ENCODE measurements at regions not wholly inside any gene's neighbourhood (a gene's known extent, or its start where the extent isn't known, plus 50 kb on each side); places are given as distances from the start of the nearest gene placed in this dataset.
"Not testable (repeated sequence)": the region's sequence is repeated elsewhere in the genome, so short reads cannot be mapped to it uniquely, and the experiment has no call there.

DNA sequence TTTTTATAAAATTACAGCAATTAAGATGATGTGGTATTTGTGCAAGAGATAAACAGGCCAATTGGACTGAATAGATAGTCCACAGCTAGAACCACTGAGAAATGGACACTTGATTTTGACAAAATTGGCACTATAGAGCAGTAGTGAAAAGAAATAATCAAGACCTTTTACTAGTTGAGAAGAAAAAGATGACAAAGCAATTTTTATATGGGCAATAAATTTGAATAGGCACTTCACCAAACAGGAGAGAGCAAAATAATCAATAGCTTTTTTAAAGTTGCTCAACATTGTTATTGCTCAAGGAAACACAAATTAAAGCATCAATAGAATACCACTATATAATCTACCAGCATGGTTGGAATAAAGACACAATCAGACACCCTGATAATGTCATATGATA lies 193.5 kb upstream of the FTMT start:
- no peak for DNase-seq (ENCODE audit: low spot score)

DNA sequence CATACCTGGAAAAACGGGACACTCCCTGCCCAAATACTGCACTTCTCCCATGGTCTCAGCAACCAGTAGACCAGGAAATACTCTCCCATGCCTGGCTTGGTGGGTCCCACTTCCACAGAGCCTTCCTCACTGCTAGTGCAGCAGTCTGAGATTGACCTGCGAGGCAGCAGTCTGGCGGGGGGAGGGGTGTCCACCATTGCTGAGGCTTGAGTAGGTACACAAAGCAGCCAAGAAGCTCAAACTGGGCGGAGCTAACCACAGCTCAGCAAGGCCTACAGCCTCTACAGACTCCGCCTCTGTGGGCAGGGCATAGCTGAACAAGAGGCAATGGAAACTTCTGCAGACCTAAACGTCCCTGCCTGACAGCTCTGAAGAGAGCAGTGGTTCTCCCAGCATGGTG lies 191.5 kb upstream of the FTMT start:
- no peak for DNase-seq (ENCODE audit: low spot score)

DNA sequence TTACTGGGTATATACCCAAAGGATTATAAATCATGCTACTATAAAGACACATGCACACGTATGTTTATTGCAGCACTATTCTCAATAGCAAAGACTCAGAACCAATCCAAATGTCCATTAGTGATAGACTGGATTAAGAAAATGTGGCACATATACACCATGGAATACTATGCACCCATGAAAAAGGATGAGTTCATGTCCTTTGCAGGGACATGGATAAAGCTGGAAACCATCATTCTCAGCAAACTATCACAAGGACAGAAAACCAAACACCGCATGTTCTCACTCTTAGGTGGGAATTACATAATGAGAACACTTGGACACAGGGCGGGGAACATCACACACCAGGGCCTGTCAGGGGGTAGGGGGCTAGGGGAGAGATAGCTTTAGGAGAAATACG lies 186.1 kb upstream of the FTMT start:
- DNase-seq (ENCODE audit: low spot score), result not testable (repeated sequence)

DNA sequence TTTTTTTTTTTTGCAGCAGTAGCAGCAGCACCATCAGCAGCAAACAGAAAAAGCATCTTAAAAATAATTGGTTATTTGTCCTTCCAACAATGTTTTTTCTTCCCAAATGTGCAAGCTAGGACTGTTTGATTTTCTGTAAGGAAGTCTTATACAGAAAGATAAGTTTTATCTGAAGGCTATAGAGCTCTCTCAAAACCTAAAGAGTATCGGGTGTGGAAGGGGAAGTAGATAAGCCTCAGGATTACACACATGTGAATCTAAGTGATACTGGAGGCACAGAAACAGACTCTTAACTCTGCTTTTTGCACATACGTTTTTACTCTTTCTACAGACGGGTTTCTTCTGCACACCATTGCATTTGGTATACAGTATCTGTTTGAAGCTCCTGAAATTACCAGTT lies 184.4 kb upstream of the FTMT start:
- no peak for DNase-seq (ENCODE audit: low spot score)

DNA sequence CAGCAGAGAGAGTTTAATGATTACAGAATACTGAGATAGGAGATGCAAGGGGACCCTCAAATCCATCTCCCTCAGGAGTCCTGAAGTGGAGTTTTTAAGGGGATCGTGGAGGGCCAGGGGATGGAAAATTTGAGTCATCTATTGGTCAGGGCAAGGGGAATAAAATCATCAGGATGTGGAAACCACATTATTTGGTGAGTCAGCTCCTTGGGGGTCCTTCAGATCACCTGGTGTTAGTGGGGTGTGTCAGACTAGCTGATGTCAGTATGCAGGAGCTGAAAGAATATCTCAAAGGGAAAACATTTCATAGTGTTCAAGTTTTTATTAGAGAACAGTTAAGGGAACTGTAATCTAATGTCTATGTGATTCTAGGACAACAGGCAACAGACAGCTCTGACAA lies 183.0 kb upstream of the FTMT start:
- DNase-seq (ENCODE audit: low spot score), result no peak

DNA sequence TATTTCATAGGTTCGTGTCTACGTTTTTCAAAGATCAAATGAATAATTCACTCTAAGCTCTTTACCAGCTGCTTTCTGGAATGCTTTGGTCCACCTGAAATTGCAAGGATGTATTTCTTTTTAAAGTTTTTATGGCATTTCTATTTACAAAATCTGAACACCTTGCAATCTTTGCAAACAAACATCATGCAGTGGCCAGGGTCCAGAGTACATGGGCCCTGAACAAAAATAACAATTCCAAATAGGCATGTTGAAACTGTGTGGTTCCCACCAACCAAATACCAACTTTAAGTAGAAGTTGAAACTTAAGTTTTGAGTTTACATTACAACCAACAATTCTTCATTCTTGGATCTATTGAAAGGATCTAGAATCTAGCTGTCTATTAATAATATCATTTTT lies 180.1 kb upstream of the FTMT start:
- no peak for DNase-seq (ENCODE audit: low spot score)

DNA sequence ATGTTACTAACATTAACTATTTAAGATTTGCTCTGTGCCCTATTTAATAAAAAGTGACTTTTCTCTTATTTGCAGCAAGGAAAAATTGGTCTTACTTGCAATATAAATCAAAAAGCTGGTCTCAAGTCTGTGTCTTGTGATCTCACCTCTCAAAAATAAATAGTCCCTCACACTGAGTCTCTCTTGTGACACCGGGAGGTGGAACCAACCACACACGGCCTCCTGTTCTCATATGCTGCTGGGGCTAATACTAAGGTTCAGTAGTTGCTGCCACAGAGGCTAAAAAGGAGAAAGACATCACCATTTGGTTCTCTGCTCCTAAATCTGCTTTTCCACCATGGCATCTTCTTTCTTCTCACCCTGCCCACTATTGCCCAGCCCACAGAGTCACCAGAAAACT lies 175.8 kb upstream of the FTMT start:
- no peak for DNase-seq (ENCODE audit: low spot score)

DNA sequence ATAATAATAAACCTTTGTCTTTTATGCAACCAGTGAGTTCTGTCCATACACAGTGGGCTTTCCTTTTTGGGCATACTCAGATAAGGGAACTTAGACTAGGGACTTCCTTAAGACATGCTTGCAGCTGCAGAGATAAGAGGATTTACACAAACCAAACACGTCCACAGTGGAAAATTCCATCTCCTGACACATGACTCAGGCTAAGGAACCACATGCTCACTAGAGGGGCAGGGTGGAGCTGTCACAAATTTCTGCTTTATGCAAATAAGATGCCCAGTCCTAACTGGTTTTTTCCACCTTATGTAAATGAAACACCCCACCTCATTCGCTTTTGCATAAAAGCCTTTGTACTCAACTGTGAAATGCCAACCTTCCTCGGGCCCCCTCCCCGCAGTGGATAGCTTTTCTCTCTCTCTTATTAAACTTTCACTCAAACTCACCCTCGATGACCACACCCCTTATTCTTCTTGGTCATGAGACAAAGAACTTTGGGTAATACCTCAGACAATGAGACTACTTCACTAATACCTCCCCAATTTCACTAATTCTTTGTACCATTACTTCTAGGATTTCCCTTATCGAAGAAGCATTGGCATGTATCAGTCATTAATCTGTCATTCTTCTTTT lies 170.3 kb upstream of the FTMT start:
- no peak for DNase-seq (ENCODE audit: low spot score)

DNA sequence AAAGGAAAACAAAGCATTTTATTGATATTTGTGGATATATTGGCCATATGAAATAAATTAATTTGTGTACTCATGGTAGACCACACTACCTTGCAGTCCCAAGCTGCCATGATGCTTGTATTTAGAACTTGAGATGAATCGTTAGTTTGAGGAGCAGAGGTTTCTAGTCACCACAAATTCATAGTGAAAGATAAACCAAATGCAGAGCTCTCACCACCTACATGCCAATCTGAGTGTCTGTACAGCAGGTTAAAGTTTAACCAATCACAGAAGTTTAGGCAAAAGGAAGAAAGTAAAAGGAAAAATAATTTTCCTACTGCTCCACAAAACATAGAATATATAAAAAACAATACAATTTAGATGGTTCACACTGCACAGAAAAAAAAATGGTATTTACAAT lies 163.6 kb upstream of the FTMT start:
- no peak for DNase-seq (ENCODE audit: low spot score)

DNA sequence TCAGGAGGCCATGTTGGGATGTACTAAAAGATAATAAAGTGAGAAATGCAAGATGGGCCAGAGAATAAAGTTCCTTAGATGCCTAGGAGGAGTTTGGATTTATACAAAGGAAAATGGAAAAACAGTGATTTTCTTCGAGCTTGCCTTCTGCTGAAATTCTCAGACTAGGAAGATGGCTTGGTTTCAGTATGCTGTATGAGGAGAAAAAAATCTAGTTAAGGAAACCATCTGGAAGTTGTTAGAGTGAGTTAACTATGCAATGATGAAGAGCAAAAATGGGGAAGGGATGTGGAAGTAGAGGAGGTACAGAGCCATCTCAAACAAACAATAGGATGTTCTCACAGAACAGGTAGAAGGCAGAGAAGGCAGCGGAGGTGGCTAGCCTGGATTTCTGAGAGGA lies 162.9 kb upstream of the FTMT start:
- DNase-seq (ENCODE audit: low spot score), result no peak

DNA sequence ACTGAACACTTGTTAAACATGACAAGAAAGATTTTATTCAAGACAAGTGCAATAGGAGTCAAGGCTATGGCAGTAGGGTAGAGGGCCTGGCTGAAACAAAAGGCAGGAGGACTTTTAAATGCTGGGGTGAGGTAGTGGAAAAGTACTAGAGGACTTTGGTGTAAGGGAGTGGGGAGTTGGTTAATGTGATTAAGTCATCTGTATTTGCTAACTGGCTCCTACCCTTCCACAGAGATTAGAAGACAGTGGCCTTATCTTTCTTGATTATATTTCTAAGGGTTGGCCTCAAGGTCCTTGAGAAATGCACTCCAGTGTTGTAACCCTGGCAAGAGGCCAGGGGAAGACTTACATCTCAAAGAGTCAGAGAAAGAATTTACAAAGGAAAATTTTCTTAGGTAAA lies 160.2 kb upstream of the FTMT start:
- peak; percentile 13 for DNase-seq (ENCODE audit: low spot score)

DNA sequence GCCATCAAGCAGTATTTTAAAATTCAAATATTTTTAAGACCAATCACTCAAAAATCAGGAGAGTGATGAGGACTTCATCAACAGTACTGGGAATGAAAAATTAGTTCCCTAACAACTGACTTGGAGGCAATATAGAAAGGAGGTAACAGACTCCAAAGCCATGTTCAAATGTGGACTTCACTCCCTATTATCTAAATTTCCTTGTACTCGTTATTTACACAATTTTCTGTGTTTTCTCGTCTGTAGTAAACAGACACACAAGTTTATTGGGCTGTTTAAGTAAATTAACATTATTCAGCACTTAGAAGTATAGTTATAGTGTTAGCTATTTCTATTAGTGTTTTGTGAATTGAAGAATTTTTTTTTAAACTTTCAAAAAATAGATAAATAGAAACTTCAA lies 159.5 kb upstream of the FTMT start:
- no peak for DNase-seq (ENCODE audit: low spot score)

DNA sequence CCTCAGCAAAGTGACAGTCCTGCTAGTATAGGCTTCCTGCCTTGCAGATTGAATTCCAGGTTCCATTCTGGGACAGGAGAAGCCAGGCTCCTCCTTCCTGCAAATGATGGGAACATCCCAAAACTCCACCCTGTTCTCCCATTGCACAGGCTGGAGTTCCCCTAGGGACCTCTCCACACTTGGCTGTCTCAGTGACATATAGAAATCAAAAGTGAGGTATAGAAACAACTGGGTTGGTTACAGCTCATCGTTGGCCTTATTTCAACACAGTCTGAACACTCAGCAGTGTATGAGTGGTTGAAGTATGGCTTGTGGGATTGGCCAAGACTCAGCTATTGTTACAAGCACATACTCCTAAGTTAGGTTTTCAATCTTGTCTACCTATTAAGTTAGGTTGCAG lies 157.8 kb upstream of the FTMT start:
- DNase-seq (ENCODE audit: low spot score), result no peak

DNA sequence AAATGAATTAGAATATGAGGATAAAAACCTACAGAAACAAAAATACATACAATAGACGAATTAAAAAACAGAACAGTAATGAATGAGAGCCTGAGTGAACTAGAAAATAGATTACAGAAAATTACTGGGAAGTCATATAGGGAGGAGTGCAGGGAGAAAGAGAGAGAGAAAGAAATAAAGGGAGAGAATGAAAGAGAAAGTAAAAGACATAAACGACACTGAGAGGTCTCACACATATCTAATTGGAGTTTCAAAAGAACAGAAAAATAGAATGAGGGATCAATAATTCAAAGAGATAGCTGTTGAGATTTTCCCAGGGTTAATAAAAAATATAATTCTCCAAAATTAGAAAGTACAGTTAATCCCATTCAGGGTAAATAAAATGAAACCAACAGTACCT lies 156.4 kb upstream of the FTMT start:
- DNase-seq (ENCODE audit: low spot score), result no peak

DNA sequence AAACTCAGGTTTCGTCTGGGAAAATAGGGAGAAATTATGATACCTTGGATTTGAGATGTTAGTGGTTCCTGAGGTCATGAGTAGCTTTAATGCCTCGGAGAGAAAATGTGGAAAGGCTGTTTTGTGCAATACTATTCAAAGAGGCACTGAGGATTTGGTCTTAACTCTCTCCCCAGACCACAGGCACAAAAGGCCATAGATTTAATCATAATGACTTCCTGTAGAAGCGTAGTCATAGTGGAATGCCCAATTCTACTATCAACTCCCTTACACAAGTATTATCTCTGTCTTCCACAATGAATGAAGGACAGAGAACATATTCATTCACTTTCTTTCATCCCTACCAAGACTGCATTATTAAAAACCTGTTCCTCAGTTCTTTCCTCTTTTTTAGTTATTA lies 153.0 kb upstream of the FTMT start:
- DNase-seq (ENCODE audit: low spot score), result no peak

DNA sequence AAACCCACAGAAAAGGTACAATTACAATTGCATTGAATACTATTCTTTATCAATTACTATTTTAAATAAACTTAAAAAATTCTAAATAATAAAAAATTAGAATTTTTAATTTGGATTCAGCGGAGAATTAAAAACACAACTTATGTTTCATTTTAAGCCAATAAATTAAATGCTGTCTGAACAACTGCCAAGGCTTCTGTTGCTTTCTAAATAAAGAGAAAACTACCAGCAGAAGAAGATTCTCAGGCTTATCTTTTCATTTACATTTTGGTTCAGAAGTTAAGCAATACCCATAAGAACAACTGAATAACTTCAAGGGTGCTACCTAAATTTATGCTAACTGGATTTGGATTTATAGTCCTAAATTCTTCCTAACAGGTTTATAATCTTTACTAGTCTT lies 150.0 kb upstream of the FTMT start:
- DNase-seq (ENCODE audit: low spot score), result no peak

DNA sequence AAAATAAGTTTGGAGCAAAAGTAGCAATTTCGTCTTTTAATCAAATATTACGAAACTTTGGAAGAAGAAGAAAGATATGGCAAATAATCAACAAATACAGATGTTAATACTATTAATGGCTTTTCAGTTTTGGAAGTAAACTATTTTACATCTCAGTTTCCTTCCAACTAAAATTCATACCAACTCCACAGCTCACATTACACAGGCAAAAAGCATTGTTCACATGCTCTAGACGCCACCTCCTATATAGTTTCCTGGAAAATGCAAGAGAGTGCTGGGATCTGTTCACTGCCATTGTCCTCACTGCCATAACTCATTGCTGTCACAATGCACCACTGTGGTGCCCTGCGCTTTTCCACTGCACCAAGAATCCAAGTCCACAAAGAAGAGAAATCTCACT lies 149.0 kb upstream of the FTMT start:
- DNase-seq (ENCODE audit: low spot score), result no peak

DNA sequence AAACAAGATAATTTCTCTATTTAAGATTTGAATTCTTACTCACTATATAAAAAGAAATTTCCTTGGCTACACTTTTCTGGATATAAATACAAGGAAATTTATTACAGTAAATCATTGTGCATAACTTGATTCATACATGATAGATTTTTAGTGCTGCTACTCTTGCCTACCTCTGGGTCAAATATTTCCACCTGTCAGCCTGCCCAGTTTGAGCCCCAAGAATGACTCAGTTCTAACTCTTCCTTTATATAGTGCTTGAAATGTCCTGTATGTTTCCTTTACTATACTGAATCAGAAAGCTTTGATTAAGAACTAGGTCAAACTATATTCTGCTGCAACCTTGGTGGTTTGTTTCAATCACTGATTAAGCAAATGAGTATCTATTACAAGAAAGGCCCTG lies 147.4 kb upstream of the FTMT start:
- no peak for DNase-seq (ENCODE audit: low spot score)

DNA sequence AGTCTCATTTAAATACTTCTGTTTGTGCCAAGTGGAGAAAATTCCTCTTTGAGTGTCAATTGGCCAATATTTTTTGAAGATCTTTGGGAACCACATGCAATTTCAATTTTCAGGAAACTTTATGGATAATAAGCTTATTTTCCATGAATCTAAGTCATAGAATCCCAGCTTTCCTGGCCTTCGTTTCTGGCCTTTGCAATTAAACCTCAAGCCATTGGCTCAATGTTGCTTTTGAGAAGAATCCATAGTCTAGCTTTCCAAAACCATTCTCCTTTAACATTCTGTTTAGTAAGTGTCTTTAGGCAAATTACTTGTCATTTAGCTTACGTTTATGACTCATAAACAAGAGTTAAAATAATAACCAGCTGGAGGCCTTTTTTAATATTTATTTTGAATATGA lies 145.0 kb upstream of the FTMT start:
- DNase-seq (ENCODE audit: low spot score), result no peak

DNA sequence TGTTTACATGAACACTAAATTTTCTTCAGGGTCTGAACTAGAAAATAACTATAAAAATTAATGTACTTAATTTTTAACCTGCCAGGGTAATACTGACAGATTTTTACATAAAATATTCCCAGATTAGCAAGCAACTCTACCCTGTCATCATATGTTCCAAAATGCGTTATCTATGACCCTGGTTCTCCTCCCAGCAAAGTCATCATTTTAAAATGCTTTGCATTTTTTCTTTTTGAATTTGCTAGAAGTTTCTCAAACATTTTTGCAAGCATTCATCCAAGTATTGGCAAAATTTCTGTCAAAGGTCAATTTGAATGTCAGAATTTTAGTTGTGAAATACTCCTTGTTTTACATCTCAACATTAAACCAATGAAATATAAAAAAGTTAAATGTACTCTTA lies 144.5 kb upstream of the FTMT start:
- DNase-seq (ENCODE audit: low spot score), result no peak

DNA sequence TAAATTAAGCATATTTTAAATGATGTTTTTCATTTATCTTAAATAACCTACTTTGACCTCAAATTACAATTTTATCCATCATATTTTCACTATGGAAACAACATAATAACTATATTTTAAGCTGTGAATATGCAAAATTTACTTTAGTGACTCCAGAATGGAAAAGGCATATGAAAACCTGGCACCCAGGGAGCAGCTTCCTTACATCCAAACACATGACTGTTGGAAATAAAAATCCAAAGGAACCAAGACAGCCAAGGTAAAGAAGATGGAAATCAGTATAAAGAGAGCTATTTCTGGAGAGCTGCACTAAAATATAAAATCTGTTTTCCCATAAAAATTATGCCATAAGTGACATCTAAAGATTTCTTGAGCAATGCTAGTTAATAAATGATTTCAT lies 140.3 kb upstream of the FTMT start:
- no peak for DNase-seq (ENCODE audit: low spot score)

DNA sequence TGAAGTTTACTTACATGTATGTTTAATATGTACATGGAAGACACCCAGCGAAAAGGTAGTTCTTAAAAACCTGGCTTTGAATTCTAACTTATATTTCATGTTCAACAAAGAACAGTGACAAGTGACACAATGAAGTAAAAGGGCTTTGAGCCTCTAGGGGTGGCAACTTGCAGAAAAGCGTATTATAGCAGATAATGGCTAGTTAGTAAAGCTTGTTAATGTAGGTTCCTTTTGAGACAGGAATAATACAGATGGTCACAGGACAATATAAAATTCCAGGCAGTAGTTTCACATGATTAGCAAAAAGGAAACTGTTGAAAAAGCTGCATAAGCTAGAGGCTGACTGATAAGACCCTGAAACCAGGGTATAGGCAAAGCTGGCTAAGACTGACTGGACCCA lies 132.4 kb upstream of the FTMT start:
- DNase-seq (ENCODE audit: low spot score), result no peak

DNA sequence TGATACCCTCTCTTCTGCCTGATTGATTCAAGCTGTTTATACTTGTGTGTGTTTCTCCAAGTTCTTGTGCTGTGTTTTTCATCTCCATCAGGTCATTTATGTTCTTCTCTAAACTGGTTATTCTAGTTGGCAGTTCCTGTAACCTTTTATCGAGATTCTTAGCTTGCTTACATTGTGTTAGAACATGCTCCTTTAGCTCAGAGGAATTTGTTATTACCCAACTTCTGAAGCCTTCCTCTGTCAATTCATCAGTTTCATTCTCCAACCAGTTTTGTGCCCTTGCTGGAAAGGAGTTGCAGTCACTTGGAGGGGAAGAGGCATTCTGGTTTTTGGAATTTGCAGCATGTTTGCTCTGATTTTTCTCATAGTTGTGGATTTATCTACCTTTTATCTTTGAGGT lies 126.2 kb upstream of the FTMT start:
- no peak for DNase-seq (ENCODE audit: low spot score)

DNA sequence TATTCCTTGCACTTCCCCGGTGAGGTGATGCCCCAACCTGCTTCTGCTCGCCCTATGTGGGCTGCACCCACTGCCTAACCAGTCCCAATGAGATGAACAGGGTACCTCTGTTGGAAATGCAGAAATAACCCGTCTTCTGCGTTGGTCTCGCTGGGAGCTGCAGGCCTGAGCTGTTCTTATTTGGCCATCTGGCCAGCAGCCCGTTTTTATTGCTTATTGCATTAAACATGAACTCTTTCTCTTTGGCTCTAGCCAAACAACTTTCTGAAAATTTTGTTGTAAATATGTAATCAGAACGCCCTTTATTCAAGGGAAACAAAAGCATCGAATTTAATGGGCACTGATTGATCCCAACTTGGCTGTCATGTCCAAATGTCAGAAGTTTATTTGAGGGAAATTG lies 124.7 kb upstream of the FTMT start:
- DNase-seq (ENCODE audit: low spot score), result no peak

DNA sequence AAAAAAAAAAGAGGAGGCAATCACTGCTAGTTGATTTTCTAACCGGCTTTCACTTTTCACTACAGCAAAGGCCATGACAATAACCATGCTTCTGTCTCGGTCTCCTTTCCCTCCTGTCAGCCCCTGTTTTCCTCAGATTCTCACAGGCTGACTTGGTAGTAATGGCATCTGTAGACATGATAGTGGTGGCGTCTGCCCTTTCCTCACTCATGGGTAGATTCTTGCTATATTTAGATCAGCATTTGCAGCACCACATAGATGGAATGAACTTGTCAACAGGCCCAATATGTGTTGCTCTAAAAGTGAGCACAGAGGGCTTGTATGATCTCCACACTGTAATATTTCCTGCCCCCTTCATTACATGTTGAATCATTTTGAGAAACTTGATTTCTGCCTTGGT lies 120.3 kb upstream of the FTMT start:
- no peak for DNase-seq (ENCODE audit: low spot score)
